Ovary (tissue), 7 donors: ENCODE measurements at regions not wholly inside any gene's neighbourhood (a gene's known extent, or its start where the extent isn't known, plus 50 kb on each side); places are given as distances from the start of the nearest gene placed in this dataset.

Source experiments
- DNase-seq, 5 donors: peaks; one replicate each; pipeline ENCODE4 v3.0.0-alpha.2; 2019 to 2020
- H3K27ac ChIP-seq, 2 donors: fragments of 200-600 bp; one replicate each; pipeline versions ENCODE4 v1.5.1 to v1.8.0; 2019 to 2022
- H3K27me3 ChIP-seq: fragments of 200-600 bp; one replicate; pipeline ENCODE4 v1.8.0; 2022
- H3K36me3 ChIP-seq: fragments of 200-600 bp; sonication (generic); one replicate; pipeline ENCODE4 v1.5.1; 2019
- H3K4me1 ChIP-seq: one replicate; pipeline ENCODE4 v1.8.1; 2013; ENCODE audit warnings: mild to moderate bottlenecking, moderate library complexity; ENCODE audit not compliant: insufficient read depth
- H3K4me3 ChIP-seq: fragments of 200-600 bp; sonication (generic); one replicate; pipeline ENCODE4 v1.5.1; 2017
- H3K9me3 ChIP-seq, 2 donors: fragments of 200-600 bp in 1 of 2; sonication (generic) in 1 of 2; one replicate each; pipeline versions ENCODE4 v1.5.1 to v1.8.1; 2013 to 2019; ENCODE audit warnings: mild to moderate bottlenecking in 1 of 2, moderate library complexity in 1 of 2
- CTCF ChIP-seq, 3 donors: fragments of 450-650 bp in 2 of 3; fragments of 200-600 bp in 1 of 3; IDR thresholded peaks; one replicate each; pipeline versions ENCODE4 v1.5.1 to v1.8.0; 2016 to 2022; ENCODE audit warnings: antibody characterized with exemption in 3 of 3, mild to moderate bottlenecking in 1 of 3
- EP300 ChIP-seq: sonication (generic); formaldehyde crosslinking; IDR thresholded peaks from one replicate; pipeline ENCODE4 v1.6.1; 2017; ENCODE audit warnings: antibody characterized with exemption
- POLR2A ChIP-seq: fragments of 450-650 bp; IDR thresholded peaks from one replicate; pipeline ENCODE4 v1.6.1; 2017; ENCODE audit warnings: antibody characterized with exemption, mild to moderate bottlenecking, moderate library complexity
- WGBS, 3 donors: extraction: QIAGEN DNeasy Blood & Tissue Kit in 1 of 3; methylation state at CpG; one replicate each; pipeline versions ENCODE4 v1.1.5 to v1.1.7; 2013 to 2017; 5-methylcytosine and 5-hydroxymethylcytosine counted together
- intact Hi-C, 4 donors: fragments of 100-400 bp; cut with DNase I; formaldehyde crosslinking; loops; one replicate each; pipeline versions ENCODE4 v1.11.0 to v1.15.1; 2022 to 2023
- donor health status: DM: no; HTN: no; CAD: no; lungs with moderate emphysema.
- donor health status: DM: no; HTN: no; CAD: no.
- donor health status: Bipolar disorder and iron deficiency.
- donor health status: DM: no; HTN: no; CAD: no.
- donor health status: DM: yes; HTN: yes; CAD: no.

GRCh38 chr4:1504595-1505500 is 98.6 kb upstream of the NKX1-1 start:
- H3K4me3 ChIP-seq = no peak overlapping the region
- intact Hi-C loops = no loop called here
- 68 to 77% (median 72%) methylated on average over 17 of the region's 17 CpGs for WGBS, 3 donors
- no peaks in the 10 kb centered on the region for H3K9me3 ChIP-seq
- DNase-seq = peak in 3 of 5 donors; percentile 3 to 11 (median 7)
- no peaks in the 10 kb centered on the region for H3K36me3 ChIP-seq
- TF ChIP-seq EP300 (no peak), POLR2A (no peak), CTCF (IDR thresholded peaks at IDR 0.05) (no peak)
- no peaks in the 10 kb centered on the region for H3K4me1 ChIP-seq
- no peak overlapping the region for H3K27ac ChIP-seq
- no peaks in the 10 kb centered on the region for H3K27me3 ChIP-seq

- H3K4me1 ChIP-seq = no peaks in the 10 kb centered on the region
- intact Hi-C loops = no loop called here
- DNase-seq = peak in 2 of 5 donors; percentile 14 to 23
- H3K27me3 ChIP-seq = no peaks in the 10 kb centered on the region
- no peaks in the 10 kb centered on the region for H3K36me3 ChIP-seq
- WGBS, 3 donors = 87 to 91% (median 91%) methylated on average over 34 to 37 of the region's 37 CpGs
- no peak for TF ChIP-seq EP300
- no peak for TF ChIP-seq CTCF (IDR thresholded peaks at IDR 0.05)
- no peak for TF ChIP-seq POLR2A
- H3K9me3 ChIP-seq = no peaks in the 10 kb centered on the region
- H3K4me3 ChIP-seq = no peak overlapping the region
- H3K27ac ChIP-seq = no peak overlapping the region
These were observed 97.6 kb upstream of the NKX1-1 start for GRCh38 chr4:1503583-1504471.

- intact Hi-C loops = no loop called here
- Histone ChIP-seq H3K27me3 (no peaks in the 10 kb centered on the region), H3K4me1 (no peaks in the 10 kb centered on the region), H3K36me3 (no peaks in the 10 kb centered on the region), H3K4me3 (no peak overlapping the region), H3K27ac (no peak overlapping the region), H3K9me3 (no peaks in the 10 kb centered on the region)
- WGBS, 3 donors = 46 to 66% (median 60%) methylated on average over 16 of the region's 16 CpGs
- peak in 2 of 5 donors; percentile 11 to 30 for DNase-seq
- TF ChIP-seq CTCF (IDR thresholded peaks at IDR 0.05) = no peak
- TF ChIP-seq POLR2A = no peak
- no peak for TF ChIP-seq EP300
These were observed 96.7 kb upstream of the NKX1-1 start for GRCh38 chr4:1502976-1503375.

GRCh38 chr4:1502501-1502886 is 96.3 kb upstream of the NKX1-1 start:
- 79 to 81% (median 80%) methylated on average over 16 of the region's 16 CpGs for WGBS, 3 donors
- no peak overlapping the region for H3K4me3 ChIP-seq
- no peak overlapping the region for H3K27ac ChIP-seq
- peak in 2 of 5 donors; percentile 13 to 17 for DNase-seq
- TF ChIP-seq EP300 (no peak), CTCF (IDR thresholded peaks at IDR 0.05) (no peak)
- intact Hi-C loops = no loop called here
- H3K4me1 ChIP-seq = no peaks in the 10 kb centered on the region
- H3K9me3 ChIP-seq = no peaks in the 10 kb centered on the region
- H3K36me3 ChIP-seq = no peaks in the 10 kb centered on the region
- H3K27me3 ChIP-seq = no peaks in the 10 kb centered on the region
